Stimulated activated CD4-positive, alpha-beta T cell treated with anti-CD3 and anti-CD28 coated beads, Interleukin-4, amount 100 ng/mL, for 48 hours (primary cell): ENCODE measurements at regions not wholly inside any gene's neighbourhood (a gene's known extent, or its start where the extent isn't known, plus 50 kb on each side); places are given as distances from the start of the nearest gene placed in this dataset.
"Not testable (repeated sequence)": the region's sequence is repeated elsewhere in the genome, so short reads cannot be mapped to it uniquely, and the experiment has no call there.

Experiments
- DNase-seq, 2 donors: peaks; one replicate each; pipeline ENCODE4 v3.0.0-alpha.2; 2020; ENCODE audit warnings: low read depth in 2 of 2

DNA sequence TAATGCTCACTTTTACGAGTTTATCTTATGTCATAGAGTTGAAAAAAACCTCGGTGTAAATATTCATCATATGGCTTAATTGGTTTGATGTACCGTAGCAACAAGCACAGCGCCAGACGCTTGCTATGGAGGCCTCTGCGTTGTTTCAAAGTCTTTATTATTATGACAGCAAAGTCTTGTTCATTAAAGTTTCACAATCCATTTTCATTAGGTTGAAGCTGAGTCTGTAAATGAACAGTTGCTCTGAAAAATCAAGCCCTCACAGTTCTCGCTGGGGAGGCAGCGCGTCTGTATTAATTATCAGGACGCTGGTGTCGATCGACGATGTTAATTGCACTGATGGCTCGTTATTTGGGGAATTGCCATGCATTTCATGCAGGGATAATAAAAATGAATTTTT is 185.6 kb downstream of the INSC start:
- DNase-seq: no peak

DNA sequence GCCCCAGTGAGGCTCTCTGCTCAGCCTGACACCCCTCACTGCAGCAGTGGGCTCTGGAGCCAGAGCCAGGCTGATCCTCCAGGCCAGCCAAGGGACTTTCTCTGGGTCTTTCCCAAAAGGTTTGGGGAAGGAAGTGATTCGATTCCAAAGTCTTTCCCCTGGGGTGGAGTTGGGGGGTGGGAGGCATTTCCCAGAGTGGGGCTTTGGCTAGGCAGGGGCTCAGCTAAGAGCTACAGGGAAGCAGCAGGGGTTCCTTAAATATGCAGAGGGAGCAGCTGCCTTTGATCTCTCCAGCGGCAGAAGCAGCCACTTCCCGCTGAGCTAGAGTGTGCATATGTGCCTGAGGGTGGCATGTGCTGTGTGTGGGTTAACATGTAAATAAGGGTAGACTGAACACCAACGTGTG is 192.9 kb downstream of the INSC start:
- DNase-seq: no peak

DNA sequence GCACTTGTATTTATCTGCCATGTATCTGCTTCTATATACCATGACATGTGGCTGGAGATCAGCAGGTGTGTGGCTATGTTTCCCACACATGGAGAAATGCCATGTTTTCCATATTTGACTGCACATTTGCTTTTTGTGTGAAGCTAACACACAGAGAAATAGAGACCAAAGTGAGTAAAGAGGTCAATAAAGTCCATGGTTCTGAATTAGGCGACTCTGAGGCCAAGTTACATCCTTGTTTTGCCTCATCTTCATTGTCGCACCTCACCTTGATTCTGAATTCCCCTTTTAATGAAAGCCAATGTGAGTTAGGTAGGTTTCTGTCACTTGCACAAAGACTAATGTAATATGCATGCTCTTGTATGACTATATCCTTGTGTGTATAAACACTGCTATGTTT is 194.1 kb downstream of the INSC start:
- no peak for DNase-seq

DNA sequence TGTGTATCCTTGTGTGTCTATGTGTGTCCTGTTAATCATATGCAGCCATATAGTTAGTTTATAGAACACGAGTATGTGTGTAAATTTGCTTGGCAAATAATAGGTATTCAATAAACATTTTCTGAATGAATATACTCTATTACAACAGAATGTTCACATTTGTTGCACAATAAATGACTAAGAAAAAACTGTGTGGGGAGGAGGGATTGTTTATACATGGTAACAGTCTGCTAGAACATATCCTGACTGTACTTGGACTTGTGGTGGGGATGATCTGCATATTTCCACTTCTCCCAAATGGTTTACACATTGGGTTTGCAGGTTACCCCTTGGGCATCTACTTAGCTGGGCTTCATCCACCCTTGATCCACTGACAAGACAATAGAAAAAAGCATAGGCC is 194.6 kb downstream of the INSC start:
- no peak for DNase-seq

DNA sequence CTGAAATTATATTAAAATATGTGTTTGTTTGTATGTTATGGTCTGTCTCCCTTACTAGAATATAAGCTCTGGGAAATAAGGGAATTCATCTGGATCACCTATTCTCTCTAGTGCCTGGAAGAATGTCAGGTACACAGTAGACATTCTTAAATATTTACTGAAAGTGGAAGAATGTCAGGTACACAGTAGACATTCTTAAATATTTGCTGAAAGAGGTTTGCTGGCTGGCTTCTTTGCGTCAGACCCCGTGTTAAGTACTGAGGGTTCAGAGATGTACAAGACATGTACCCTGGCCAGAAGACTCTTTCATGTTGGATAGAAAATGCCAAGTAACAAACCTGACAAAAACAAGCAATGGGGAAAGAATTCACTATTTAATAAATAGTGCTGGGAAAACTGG is 199.1 kb downstream of the INSC start:
- no peak for DNase-seq

DNA sequence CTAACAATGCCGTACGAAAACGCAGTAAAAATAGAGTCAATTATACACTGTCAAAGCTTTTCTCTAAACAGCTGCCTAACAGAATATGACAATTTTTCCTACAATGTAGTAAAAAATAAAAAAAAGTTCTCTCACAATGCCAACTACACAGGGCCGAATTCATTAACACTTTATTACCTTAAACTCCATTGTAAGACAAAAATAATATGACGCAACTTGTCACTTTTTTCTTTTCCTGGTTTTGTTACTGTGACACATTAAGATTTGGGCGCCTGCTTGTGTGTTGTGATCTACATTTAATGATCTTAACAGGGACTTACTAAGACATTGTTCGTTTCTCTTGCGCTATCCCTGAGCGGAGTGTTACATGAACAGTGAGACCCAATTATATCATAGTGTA is 204.1 kb downstream of the INSC start:
- no peak for DNase-seq

DNA sequence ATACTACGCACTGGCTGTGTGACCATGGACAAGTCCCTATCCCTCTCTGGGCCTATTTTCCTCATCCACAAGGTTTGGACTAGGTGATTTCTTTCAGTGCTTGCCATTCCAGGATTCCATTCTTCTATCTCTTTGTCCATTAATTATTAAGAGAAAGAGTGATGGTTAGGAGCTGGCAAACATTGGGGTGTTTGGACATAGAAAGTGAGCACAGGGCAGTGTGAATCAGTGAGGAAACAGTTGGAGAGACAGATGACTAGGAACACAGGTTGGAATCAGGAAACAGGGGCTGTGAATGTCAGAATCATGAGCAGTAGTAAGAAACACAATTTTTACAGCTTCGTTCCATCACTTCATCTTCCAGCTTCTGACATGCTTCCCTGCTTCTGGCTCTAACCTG is 211.8 kb downstream of the INSC start:
- DNase-seq: no peak

DNA sequence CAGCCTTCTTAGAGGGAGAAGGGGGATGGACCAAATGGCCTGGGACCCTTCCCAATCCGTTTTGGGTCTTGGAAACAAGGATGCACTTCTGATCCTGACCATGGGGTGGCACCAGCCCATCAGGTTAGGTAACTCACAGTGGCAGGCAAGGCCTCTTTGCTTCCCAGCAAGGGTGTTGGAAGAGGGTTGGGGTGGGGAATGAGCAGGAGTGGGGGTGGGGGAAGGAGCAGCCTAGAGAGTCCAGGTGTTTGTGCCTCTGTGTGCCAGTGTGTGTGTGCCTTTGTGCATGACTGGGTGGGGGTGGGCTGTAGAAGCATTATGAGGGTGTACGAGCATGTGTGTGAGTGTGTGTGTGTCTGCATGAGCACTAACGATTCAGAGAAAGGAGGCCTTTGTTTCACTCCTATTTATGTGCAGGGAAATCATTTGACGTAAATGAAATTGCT is 213.1 kb downstream of the INSC start:
- peak in 1 of 2 donors; percentile 4 for DNase-seq

DNA sequence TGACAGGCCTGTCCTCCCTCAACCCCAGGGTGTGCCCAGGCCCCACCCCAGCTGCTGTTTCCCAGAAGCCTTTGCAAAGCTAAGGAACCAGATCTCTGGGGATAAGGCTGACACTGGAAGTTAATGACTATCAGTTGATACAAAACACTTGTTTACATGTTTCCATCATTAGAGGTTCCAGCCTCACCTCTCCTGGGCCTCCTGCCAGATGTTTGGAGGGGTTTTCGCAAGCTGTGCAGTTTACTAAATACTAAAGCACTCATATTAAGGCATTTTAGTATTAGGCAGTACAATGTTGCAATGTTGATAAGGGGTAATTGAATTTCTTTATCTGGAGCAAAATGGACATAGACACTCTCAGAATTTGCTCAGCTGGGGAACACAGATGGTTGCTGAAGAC is 218.7 kb downstream of the INSC start:
- no peak for DNase-seq

DNA sequence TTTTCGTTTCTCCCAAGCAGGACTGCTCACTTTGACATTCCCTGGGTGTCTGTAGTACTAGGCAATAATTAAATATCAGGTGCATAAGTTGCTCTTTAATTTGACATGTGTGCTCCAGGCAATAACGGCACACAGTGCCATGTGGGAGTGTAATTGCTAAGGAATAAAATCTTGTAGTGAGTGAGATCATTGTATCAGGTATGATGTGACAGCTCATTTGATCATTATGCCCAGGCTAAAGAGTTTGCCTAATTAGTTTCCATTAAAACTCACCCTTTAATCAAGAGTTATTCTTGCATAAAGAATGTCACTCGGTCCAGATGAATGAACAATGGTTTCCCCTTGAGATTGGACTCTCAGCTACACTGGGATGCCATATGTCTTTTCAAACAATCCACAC is 220.0 kb downstream of the INSC start:
- DNase-seq: no peak

DNA sequence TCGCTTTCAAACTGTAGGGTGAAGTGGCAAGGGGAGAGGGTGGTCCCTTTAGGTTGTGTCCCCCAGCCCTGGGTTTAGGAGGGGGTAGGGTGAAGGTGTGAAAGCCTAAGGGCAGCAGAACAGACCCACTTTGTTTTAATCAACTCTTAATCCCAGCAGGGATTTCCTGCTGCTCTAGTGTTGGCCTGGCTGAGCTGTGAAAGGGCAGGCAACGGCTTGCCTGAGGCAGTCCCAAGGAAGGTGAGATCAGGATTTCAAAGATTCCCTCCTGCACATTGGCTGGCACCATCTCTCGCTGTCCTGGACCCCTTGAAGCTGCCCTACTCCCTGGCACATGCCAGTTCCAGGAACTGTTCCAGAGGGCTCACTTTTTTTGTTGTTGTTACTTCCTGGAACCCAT is 221.3 kb downstream of the INSC start:
- no peak for DNase-seq

DNA sequence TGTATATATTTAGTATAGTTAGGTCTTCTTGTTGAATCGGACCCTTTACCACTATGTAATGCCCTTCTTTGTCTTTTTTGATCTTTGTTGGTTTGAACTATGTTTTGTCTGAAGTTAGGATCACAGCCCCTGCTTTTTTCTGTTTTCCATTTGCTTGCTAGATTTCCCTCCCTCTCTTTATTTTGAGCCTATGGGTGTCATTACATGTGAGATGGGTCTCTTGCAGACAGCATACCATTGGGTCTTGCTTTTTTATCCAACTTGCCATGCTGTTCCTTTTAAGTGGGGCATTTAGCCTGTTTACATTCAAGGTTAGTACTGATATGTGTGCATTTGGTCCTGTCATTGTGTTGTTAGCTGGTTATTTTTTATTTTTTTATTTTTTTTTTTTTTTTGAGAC is 224.6 kb downstream of the INSC start:
- DNase-seq: no peak

DNA sequence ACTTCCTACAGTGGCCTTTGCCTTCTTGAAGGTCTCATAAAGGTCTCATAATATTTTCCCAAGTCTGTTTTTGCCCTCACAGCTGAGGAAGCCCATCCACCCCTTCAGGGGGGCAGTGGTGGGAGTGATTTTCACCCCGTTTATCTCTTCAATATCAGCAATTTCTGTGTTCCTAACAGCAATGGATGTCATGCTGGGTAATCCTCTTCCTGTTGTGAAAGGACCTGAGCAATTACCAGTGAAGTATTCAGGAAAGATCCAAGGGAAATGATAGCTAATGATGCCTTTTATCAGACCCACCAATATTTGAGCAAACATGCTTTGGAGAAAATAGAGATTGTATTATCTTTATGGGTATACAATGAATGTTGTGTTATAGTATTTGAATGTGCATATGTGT is 226.9 kb downstream of the INSC start:
- DNase-seq: no peak

DNA sequence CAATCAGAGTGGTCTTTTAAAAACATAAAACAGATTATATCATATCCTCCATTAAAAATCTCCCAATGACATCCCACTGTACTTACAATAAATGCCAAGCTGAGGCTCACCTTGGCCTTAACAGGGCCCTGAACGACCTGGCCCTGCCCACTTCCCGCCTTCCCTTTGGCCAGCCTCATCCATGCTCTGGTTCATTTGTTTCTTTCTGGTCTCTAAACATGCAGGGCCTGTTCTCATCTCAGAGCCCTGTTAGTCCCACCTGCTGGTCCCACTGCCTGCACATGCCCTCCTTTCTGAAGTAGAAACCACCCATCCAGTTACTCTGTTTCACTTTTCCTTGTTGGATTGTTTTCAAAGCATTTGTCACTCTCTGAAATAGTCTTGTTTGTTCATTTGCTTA is 227.4 kb downstream of the INSC start:
- DNase-seq: no peak

DNA sequence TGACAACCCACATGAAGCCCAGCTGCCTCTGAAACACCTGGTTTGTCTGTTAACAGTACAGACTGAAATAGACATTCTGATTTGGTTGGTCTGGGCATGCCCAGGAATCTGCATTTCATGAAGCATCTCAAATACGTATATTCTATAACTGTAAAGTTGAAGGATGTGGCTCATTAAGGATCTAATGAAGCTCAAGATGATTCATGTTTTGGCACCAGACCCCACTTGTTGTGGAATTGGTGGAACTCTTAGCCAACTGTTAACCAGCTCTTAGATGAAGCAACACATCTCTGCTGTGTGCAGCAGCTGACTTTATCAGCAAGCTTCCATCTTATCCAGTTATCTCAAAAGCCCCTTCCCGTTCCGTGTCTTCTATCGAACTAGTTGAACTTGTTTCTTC is 232.2 kb downstream of the INSC start:
- no peak for DNase-seq

DNA sequence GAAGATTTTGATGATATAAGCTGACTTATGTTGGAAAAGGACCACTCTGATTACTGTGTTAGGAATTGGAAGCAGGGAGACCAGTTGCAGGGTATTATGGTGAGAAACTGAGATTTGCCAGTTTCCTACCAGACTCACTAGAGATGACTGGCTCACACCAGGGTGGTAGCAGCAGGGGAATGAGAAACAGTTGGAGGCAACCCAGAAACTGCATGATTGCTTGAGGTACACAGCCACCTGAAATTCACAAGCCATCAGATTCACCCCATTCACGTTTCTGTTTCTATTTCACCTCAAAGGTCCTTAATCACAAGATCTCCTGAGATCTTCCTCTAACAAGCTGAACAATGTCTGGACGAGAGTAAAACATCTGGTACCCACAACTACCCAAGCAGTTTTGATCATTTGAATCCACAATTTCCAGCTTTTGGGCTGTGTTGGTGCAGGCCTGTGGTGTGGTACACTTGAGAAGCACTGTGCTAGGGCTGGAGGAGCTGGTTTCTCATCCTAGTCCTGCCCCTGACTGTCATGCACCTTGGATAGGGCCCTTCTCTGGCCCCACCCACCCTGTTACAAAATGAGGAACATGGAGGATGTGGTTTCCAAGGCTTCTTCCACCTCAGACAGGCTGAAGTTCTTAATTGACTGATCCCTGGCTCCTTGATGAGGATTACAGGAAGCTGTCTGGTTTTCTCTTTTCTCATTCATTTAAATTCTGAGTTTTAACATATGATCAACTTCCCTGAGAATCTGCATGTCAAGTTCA is 233.4 kb downstream of the INSC start:
- DNase-seq: no peak

DNA sequence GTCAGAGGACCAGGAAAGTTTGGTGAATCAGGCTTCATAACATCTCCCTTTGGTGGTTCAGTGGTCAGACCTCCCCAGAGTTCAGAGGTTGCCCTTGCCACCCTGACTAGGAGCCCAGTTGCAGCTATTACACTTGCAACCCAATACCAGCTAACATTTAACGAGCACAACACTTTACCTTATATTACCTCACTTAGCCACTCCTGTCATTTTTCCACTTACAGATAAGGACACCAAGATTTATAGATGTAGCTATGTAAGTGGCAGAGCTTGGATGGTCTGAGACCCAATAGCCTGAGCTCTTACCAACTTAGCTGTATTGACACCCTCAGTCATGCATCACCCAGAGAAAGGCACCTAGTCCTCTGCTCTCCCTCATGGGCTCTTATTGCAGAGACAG is 234.7 kb downstream of the INSC start:
- no peak for DNase-seq

DNA sequence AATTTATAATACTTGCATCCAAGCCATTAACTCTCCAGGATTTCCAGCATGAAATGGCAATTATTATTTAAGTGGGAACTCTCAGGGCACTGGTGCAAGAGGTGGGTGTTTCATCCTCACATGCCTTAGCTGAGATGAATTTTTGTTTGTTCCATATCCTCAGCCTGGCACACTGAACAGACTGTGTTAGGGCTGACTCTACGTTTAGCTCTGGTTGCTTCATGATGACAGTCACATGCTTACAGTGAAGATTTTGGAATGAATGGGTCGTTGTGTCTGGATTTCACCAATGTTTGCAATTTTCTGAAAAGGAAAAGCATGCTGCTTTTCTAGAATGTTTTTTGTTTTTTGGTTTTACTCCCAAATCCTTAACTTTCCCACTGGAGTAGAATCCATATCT is 246.6 kb downstream of the INSC start:
- no peak for DNase-seq

DNA sequence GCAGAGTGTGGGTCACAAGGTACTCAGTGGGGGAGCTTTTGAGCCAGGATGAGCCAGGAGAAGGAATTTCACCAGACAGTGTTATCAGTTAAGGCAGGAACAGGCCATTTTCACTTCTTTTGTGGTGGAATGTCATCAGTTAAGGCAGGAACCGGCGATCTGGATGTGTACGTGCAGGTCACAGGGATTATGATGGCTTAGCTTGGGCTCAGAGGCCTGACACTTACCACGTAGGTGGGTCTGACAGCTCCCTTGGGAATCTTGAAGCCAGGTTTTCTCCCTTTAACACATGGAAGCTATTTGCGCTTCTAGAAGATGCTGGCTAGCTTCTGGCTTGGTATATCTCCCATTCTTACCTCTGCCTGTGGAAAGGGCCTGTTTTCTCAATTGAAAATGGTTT is 250.6 kb downstream of the INSC start:
- not testable (repeated sequence) for DNase-seq

DNA sequence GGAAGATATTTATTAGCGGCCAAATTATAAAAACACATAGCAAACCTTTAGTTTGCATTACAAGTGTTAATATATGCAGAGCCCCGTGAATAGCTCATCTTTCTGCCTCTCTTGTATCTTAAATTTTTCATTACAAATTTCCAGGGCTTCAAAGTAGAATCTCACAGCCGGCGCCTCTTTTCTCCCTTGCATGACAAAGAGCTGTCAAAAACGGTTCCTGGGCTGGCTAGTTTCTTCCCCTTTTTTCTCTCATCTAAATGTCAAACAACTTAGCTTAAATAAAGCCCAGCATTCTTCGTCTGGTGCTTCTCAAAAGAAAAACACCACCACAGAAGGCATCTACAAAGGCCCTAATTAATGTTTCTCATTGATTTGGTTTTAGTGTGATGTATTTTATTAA is 253.0 kb downstream of the INSC start:
- DNase-seq: no peak

DNA sequence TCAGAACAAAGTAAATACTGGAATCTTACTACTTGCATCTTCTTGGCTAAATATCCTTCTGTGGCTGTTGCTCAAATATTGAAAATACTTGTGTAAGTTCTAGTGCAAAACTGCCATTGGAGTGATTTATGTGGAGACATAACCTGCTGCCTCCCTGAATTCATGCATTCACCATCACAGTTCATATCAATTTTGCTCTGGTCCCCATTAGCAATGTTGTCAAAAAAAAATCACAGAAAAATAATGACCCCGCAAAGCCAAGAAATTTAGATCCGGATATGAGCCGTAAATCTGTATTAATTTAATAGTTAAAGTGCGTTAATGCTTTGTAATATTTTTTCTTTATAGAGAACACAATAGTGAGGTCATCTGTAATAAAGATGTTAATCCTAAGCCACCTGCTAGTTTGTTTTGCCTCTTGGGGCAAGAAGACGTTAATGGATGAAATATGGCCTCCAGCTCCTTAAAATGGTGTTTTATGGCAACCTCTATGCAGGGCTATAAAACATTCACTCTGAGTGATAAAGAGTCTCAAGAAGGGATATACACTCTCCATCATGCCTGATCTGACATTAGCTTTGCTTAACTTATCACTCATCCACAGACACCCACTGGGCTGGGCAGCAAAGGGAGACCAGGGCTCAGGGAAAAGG is 255.9 kb downstream of the INSC start:
- DNase-seq: no peak

DNA sequence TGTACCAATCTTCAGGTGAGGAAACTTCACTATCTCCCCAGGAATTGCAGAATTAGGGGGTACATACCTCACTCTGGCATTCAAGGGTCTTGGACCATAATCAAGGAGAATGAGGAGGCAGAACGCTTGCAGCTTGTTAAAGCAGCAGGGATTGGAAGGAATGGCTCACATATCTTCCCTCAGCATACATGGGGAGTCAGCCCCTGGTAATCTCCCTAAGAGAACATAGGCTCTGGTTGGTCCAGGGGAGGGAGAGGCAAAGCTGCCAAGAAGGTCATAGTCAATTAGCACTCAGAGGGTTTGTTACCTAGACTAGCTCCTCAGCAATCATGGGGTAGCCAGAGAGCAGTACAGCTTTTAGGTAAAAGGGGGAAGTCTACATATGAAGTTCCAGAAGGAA is 256.8 kb downstream of the INSC start:
- no peak for DNase-seq

DNA sequence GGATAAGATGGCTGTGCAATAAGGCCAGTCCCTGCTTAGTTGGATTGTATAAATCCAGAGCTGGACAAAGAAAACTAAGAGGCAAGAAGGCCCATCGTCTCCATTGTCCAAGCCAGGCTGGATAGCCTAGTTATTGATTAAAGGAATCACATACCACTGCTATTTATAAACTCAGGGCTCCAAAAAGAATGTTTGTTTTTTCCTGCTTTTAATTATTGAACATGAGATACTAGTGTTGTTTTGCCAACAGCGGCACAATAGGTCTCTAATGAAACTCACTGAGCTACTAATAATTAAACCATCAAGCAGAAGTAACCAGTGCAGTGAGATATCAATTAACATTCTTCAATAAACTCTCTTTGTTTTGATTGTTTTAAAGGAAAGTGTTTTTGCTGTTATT is 259.7 kb downstream of the INSC start:
- DNase-seq: no peak

DNA sequence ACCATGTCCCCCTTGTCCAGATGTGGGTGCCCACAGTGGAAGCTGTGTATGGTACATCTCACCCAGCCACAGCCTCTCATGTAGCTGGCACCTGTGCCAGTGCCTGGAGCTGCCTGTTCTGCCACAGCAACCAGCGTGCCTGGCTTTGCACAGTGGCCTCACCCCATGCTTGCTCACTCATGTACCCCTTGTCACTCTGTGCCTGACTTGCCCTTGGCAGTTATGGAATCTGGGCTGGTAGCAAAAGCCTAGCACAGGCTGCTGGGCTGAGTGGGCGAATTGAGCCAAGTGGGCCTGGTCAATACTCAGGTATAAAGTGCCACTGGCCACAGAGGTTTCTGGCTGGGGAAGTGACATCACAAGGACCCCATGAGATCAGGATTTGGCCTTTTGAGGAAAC is 264.2 kb downstream of the INSC start:
- no peak for DNase-seq
